K562 (cell line): ENCODE measurements at regions not wholly inside any gene's neighbourhood (a gene's known extent, or its start where the extent isn't known, plus 50 kb on each side); places are given as distances from the start of the nearest gene placed in this dataset.

Source experiments
- ATAC-seq: fragments of 200-7000 bp; cut with Tn5 transposase; 3 replicates; pipeline ENCODE4 v1.9.1; 2020; ENCODE audit warnings: moderate library complexity
- BruUV-seq: library from RNA; stranded (reverse); fragments of 400-500 nt; replicated peaks from 2 replicates; lab custom pipeline; 2021; lab: Mats Ljungman, UMichigan
- CTCF ChIA-PET: fragments of 300-600 bp; formaldehyde crosslinking; extraction: SDS; loops from one replicate; lab custom pipeline; 2021; ENCODE audit warnings: low intra/inter-chr PET ratio; lab: Yijun Ruan, JAX
- POLR2A ChIA-PET: fragments of 300-600, 350-650 bp; sonication (Branson Sonifier 250); formaldehyde crosslinking; extraction: SDS; loops from one replicate; lab custom pipeline; 2021; ENCODE audit warnings: antibody characterized with exemption, inconsistent platforms; lab: Yijun Ruan, JAX
- DNase-seq, 4 experiments: peaks; one replicate each; pipeline versions ENCODE4 v3.0.0 to v3.0.0-alpha.2; 2011 to 2018; ENCODE audit warnings: low spot score in 3 of 4, mixed read lengths in 3 of 4; ENCODE audit errors: extremely low read depth in 1 of 4
- FAIRE-seq: peaks from 2 replicates; lab custom pipeline; 2011; peaks lifted over from hg19 to GRCh38; lab: Jason Lieb, UNC
- H2AFZ ChIP-seq: 2 replicates; pipeline ENCODE4 v1.6.0; 2011; ENCODE audit warnings: low read depth, low read length, control low read depth, inconsistent platforms
- H3K27ac ChIP-seq: fragments of 200-600 bp; 3 replicates; pipeline ENCODE4 v1.8.0; 2011; ENCODE audit warnings: low read depth, mild to moderate bottlenecking, control low read depth, inconsistent platforms, low read length, moderate library complexity, mixed read lengths; ENCODE audit errors: extremely low read depth
- H3K27me3 ChIP-seq, 2 experiments: fragments of 300-600 bp in 1 of 2; 2 replicates in 1 of 2; 3 replicates in 1 of 2; pipeline versions ENCODE4 v1.6.0 to v1.8.0; 2011; ENCODE audit warnings: inconsistent platforms in 2 of 2, low read length in 2 of 2, mild to moderate bottlenecking in 1 of 2, mixed read lengths in 1 of 2, moderate library complexity in 1 of 2; ENCODE audit not compliant: control insufficient read depth in 2 of 2, insufficient read depth in 2 of 2
- H3K36me3 ChIP-seq: fragments of 300-600 bp; 3 replicates; pipeline ENCODE4 v1.8.0; 2011; ENCODE audit warnings: mild to moderate bottlenecking, low read length, inconsistent platforms; ENCODE audit not compliant: control insufficient read depth, insufficient read depth
- H3K4me1 ChIP-seq, 2 experiments: fragments of 200-600 bp in 1 of 2; replicated peaks in 1 of 2; 2 replicates in 1 of 2; 3 replicates in 1 of 2; pipeline versions ENCODE4 v1.5.1 to v1.8.0; 2011; ENCODE audit warnings: inconsistent platforms in 2 of 2, low read length in 2 of 2, mild to moderate bottlenecking in 1 of 2, mixed read lengths in 1 of 2, moderate library complexity in 1 of 2; ENCODE audit not compliant: control insufficient read depth in 2 of 2, insufficient read depth in 2 of 2
- H3K4me2 ChIP-seq: 2 replicates; pipeline ENCODE4 v1.6.1; 2011; ENCODE audit warnings: low read length, control low read depth, inconsistent platforms, mixed read lengths; ENCODE audit not compliant: insufficient read depth
- H3K4me3 ChIP-seq: fragments of 200-600 bp; sonication (generic), shearing (Covaris generic); 2 replicates; pipeline ENCODE4 v1.5.1; 2016; ENCODE audit warnings: control low read depth, inconsistent platforms
- H3K79me2 ChIP-seq: fragments of 200-600 bp; 3 replicates; pipeline ENCODE4 v1.8.0; 2011; ENCODE audit warnings: low read length, inconsistent platforms; ENCODE audit not compliant: control insufficient read depth, insufficient read depth
- H3K9ac ChIP-seq, 2 experiments: 2 replicates each; pipeline versions ENCODE4 v1.6.0 to v1.6.1; 2011; ENCODE audit warnings: low read depth in 2 of 2, low read length in 2 of 2, control low read depth in 1 of 2, inconsistent platforms in 1 of 2, mild to moderate bottlenecking in 1 of 2, mixed read lengths in 1 of 2; ENCODE audit not compliant: insufficient read depth in 1 of 2
- H3K9me1 ChIP-seq: one replicate; pipeline ENCODE4 v1.6.0; 2011; ENCODE audit warnings: inconsistent platforms, mild to moderate bottlenecking, low read length, moderate library complexity; ENCODE audit not compliant: control insufficient read depth, insufficient read depth
- H3K9me3 ChIP-seq: replicated peaks from 2 replicates; pipeline ENCODE4 v1.5.1; 2011; ENCODE audit warnings: low read depth, low read length, inconsistent platforms; ENCODE audit not compliant: control insufficient read depth, insufficient read depth
- H4K20me1 ChIP-seq: replicated peaks from 2 replicates; pipeline ENCODE4 v1.6.1; 2011; ENCODE audit warnings: low read length, inconsistent platforms, mixed read lengths; ENCODE audit not compliant: control insufficient read depth, insufficient read depth
- CSDE1 ChIP-seq, 2 experiments: fragments of 450-650 bp; IDR thresholded peaks; 2 replicates each; pipeline ENCODE4 v1.6.1; 2016; ENCODE audit warnings: mild to moderate bottlenecking in 1 of 2
- DEAF1 ChIP-seq: fragments of 450-650 bp; formaldehyde crosslinking; IDR thresholded peaks from 2 replicates; pipeline ENCODE4 v1.4.0; 2020; ENCODE audit warnings: mild to moderate bottlenecking, moderate library complexity
- HCFC1 ChIP-seq: IDR thresholded peaks from 2 replicates; pipeline ENCODE4 v1.6.1; 2012; ENCODE audit warnings: low read depth, low read length, improper control_type of control experiment
- KAT2B ChIP-seq: IDR thresholded peaks from one replicate; pipeline ENCODE4 v1.6.1; 2012; ENCODE audit warnings: low read depth, mild to moderate bottlenecking, control low read depth, inconsistent platforms, low read length, moderate library complexity
- RNF219 ChIP-seq: fragments of 250-450 bp; sonication (Bioruptor Pico); IDR thresholded peaks from 2 replicates; pipeline ENCODE4 v1.5.0; 2022; ENCODE audit warnings: mild to moderate bottlenecking
- SMC3 ChIP-seq: conservative IDR thresholded peaks from 2 replicates; pipeline ENCODE4 v1.6.1; 2011; ENCODE audit warnings: low read depth, low read length, improper control_type of control experiment; ENCODE audit not compliant: insufficient read depth
- SREBF2 ChIP-seq: sonication (generic); formaldehyde crosslinking; IDR thresholded peaks from 2 replicates; pipeline ENCODE4 v1.4.0; 2020; ENCODE audit warnings: mild to moderate bottlenecking, missing genetic modification reagents
- TAF7 ChIP-seq: fragments of 450-650 bp; IDR thresholded peaks from 2 replicates; pipeline ENCODE4 v1.6.1; 2016; ENCODE audit warnings: missing genetic modification characterization, missing compliant biosample characterization
- TOE1 ChIP-seq, 2 experiments: fragments of 450-650 bp in 1 of 2; sonication (generic) in 1 of 2; formaldehyde crosslinking in 1 of 2; IDR thresholded peaks; 2 replicates each; pipeline versions ENCODE4 v1.7.1 to v1.8.0; 2016 to 2022; ENCODE audit warnings: borderline replicate concordance in 2 of 2, mild to moderate bottlenecking in 2 of 2, antibody characterized with exemption in 1 of 2, inconsistent platforms in 1 of 2, low read depth in 1 of 2, missing genetic modification reagents in 1 of 2, moderate library complexity in 1 of 2
- ZFP91 ChIP-seq: sonication (generic); formaldehyde crosslinking; IDR thresholded peaks from 2 replicates; pipeline ENCODE4 v1.8.0; 2022; ENCODE audit warnings: mild to moderate bottlenecking, missing genetic modification reagents
- WGBS: fragments of 100-300 bp; shearing (Covaris generic); methylation state at CpG from one replicate; pipeline ENCODE4 v1.1.6; 2016; ENCODE audit warnings: low coverage, mixed read lengths; ENCODE audit not compliant: insufficient coverage; ENCODE audit errors: missing lambda C conversion rate; 5-methylcytosine and 5-hydroxymethylcytosine counted together
- in situ Hi-C: fragments of 300-500 bp; cut with MboI; formaldehyde crosslinking; loops from 4 replicates; pipeline ENCODE4 v1.15.0; 2018; ENCODE audit warnings: inconsistent platforms, mixed read lengths
- intact Hi-C: fragments of 100-400 bp; cut with micrococcal nuclease; formaldehyde crosslinking; loops from 2 replicates; pipeline ENCODE4 v1.14.2; 2022

- no peaks in the 10 kb centered on the region for H3K36me3 ChIP-seq
- in situ Hi-C loops: no loop called here
- no peak overlapping the region for H3K4me3 ChIP-seq
- TF ChIP-seq TAF7 (no peak), KAT2B (no peak)
- ChIA-PET CTCF (no interaction called here), POLR2A (no interaction called here)
- DNase-seq (no peak), FAIRE-seq (no peak), ATAC-seq (no peak)
- no peaks in the 10 kb centered on the region for H3K4me1 ChIP-seq
- H3K27me3 ChIP-seq: no peaks in the 10 kb centered on the region
- H3K4me2 ChIP-seq: no peak overlapping the region
- no TSS peak for BruUV-seq
- H4K20me1 ChIP-seq: no peaks in the 10 kb centered on the region
- no peaks in the 10 kb centered on the region for H3K79me2 ChIP-seq
- 2% methylated on average over 3 of the region's 3 CpGs for WGBS
- H3K27ac ChIP-seq: no peak overlapping the region
- intact Hi-C loops: no loop called here
- no peaks in the 10 kb centered on the region for H3K9me1 ChIP-seq
- H3K9ac ChIP-seq: no peak overlapping the region
- no peak overlapping the region for H2AFZ ChIP-seq
- no peaks in the 10 kb centered on the region for H3K9me3 ChIP-seq
Observed at GRCh38 chr11:79822766-79823165, 381.9 kb upstream of the TENM4 start.

GRCh38 chr11:79813551-79813950, 372.7 kb upstream of the TENM4 start:
- Histone ChIP-seq H3K9me3 (no peaks in the 10 kb centered on the region; the same call in 1 of the 2 replicates), H3K36me3 (no peaks in the 10 kb centered on the region), H3K4me1 (no peaks in the 10 kb centered on the region), H3K9me1 (no peaks in the 10 kb centered on the region), H3K4me3 (no peak overlapping the region), H3K79me2 (no peaks in the 10 kb centered on the region), H3K27me3 (no peaks in the 10 kb centered on the region), H3K9ac (no peak overlapping the region), H3K27ac (no peak overlapping the region), H4K20me1 (no peaks in the 10 kb centered on the region), H3K4me2 (no peak overlapping the region), H2AFZ (no peak overlapping the region)
- in situ Hi-C loops (no loop called here), intact Hi-C loops (no loop called here)
- WGBS: 0% methylated on average over 3 of the region's 3 CpGs
- no TSS peak for BruUV-seq
- no peak for FAIRE-seq
- no peak for ATAC-seq
- CTCF ChIA-PET: no interaction called here
- POLR2A ChIA-PET: no interaction called here
- DNase-seq: no peak
- TF ChIP-seq CSDE1 (IDR thresholded peaks at IDR 0.05) (no peak), RNF219 (CRISPR knock-in tag) (no peak), DEAF1 (CRISPR knock-in tag) (no peak), HCFC1 (no peak), SREBF2 (CRISPR knock-in tag) (no peak), SMC3 (no peak), ZFP91 (CRISPR knock-in tag) (no peak), TOE1 (IDR thresholded peaks at IDR 0.05; ENCODE audit: borderline replicate concordance) (no peak), TOE1 (CRISPR knock-in tag; IDR thresholded peaks at IDR 0.05; ENCODE audit: borderline replicate concordance, low read depth) (no peak)
